HG02759 (cell line): ENCODE measurements at regions not wholly inside any gene's neighbourhood (a gene's known extent, or its start where the extent isn't known, plus 50 kb on each side); places are given as distances from the start of the nearest gene placed in this dataset.

Experiments
- ATAC-seq: cut with Tn5 transposase; IDR thresholded peaks from one replicate; pipeline ENCODE4 v1.9.1; 2021; ENCODE audit warnings: mild to moderate bottlenecking, moderate library complexity; ENCODE audit not compliant: unreplicated experiment

GRCh38 chr6:104621396-104621795, 238.3 kb downstream of the HACE1 start:
- ATAC-seq, result no peak

DNA sequence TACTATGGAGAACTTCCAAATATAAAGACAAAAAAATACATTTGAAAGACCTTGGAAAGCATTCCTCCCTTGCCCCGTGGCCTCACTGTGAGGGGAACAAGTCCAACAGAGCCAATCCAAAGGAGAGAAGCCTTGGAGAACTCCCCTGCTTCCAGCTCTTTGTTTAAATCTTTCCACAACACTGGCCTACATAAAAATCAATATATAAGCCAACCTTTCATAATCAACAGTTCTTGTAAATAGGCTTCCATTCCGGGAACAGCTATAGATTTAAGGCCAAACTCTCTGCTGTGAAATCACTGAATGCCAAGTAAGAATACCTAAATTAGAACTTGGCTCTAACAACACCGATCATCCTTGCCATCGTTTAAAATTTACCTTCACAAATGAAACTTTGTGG, 242.1 kb downstream of the HACE1 start:
- no peak for ATAC-seq

- ATAC-seq, result no peak
Measured at GRCh38 chr6:104614394-104614793, 245.3 kb downstream of the HACE1 start.

- ATAC-seq, result no peak
Measured at GRCh38 chr6:104613416-104614001, 246.2 kb downstream of the HACE1 start.

DNA sequence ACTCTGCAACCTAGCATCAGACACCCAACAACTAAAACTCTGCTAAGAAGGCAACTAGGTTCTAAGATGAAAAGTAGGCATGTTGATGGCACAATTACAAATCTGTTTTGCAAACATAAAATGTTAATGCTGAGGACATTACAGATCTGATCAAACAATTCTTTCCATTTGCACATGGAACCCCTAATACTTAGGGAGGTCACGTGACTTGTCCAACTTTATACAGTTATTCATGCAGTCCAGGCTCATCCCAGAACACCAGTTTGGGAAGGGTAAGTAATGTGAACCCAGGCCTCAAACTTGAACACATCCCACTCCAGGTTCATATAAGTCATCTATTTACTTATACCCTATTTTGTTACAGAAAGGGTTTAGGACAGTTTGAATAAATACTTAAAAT, 247.2 kb downstream of the HACE1 start:
- ATAC-seq, result no peak

GRCh38 chr6:104608101-104608500, 251.6 kb downstream of the HACE1 start:
- ATAC-seq, result no peak

- ATAC-seq, result no peak
Measured at GRCh38 chr6:104607501-104607900, 252.2 kb downstream of the HACE1 start.

DNA sequence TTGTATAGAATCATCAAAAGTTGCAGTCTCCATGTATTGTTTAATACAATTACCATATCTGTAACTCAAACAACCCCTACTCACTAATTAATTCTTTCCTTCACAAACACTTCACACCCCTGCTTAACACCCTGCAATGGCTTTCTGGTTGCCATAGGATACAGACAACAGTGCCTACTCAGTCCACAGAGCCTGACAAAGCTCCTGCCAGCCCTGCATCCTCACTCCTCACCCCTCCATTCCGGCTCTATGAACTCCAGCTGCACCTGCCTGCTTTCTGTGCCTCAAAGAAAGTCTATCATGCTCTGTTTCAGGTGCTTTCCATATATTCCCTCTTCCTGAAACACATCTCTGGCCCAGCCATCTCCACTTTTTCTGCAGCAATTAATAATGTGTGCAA, 253.4 kb downstream of the HACE1 start:
- no peak for ATAC-seq

- ATAC-seq, result no peak
Measured at GRCh38 chr6:104604685-104605084, 255.0 kb downstream of the HACE1 start.

- ATAC-seq, result no peak
Measured at GRCh38 chr6:104603108-104603745, 256.5 kb downstream of the HACE1 start.

GRCh38 chr6:104601721-104602120, 258.0 kb downstream of the HACE1 start:
- no peak for ATAC-seq

DNA sequence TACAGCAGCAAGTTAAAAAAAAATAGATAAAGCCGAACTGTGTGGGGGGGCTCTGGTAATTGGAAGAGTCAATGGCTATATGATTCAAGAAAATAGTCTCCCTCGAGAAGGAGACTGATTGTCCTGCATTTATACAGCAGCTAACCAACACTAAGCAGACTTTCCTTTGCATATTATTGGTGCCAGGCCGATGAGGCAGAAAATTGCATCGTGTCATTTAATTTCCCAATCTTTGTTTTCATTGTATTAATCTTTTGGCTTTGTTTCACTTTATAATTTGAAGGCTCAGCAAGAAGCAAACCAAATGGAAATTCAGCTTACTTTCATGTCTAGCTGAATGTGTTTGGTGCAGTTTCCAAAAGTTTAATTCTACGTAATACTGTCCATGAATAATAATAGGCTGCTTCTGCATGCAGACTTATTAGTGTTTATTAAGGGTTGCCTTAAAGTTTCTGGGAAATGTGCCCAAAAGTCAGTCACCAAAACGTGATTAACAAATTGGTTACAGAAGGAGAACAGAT, 258.5 kb downstream of the HACE1 start:
- no peak for ATAC-seq

DNA sequence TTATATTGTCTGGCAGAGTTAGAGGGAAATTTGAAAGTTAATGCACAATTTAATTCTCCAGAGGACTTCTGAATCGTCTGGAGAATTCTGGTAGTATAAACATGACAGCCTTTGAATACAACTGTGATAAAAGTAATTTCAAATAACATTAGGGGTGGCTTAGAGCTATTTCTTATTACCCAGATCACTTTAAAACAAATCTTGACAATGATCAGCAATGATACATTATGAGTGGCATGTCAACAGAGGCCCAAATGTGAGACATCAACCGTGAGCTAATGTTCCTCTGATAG, 259.1 kb downstream of the HACE1 start:
- no peak for ATAC-seq

- no peak for ATAC-seq
Measured at GRCh38 chr6:104599821-104600638, 259.7 kb downstream of the HACE1 start.

- no peak for ATAC-seq
Measured at GRCh38 chr6:104597541-104598050, 262.1 kb downstream of the HACE1 start.

DNA sequence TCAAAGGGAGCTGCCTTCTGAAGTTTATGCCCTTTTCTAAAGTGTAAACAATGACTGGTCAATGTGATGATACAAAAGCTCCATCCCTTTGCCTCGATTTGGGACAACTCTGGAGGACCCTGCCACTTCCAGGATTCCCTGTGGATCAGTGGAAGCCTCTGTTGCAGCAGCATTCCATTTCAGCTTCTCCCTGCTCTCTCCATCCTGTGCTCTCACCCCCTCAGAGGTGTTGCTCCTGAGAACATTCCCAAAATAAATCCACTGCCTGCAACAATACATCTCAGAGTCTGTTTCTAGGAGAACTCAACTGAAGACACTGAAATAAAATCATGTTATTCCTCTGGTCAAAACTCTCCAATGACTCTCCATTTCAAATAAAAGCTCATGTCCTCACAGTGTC, 263.6 kb downstream of the HACE1 start:
- no peak for ATAC-seq

GRCh38 chr6:104595311-104595820, 264.4 kb downstream of the HACE1 start:
- ATAC-seq, result no peak

GRCh38 chr6:104591573-104592334, 268.0 kb downstream of the HACE1 start:
- no peak for ATAC-seq

GRCh38 chr6:104589940-104590339, 269.8 kb downstream of the HACE1 start:
- no peak for ATAC-seq

GRCh38 chr6:104585646-104586045, 274.1 kb downstream of the HACE1 start:
- no peak for ATAC-seq

GRCh38 chr6:104580452-104580851, 279.3 kb downstream of the HACE1 start:
- ATAC-seq, result no peak
